ENCODE measurements at regions not wholly inside any gene's neighbourhood (a gene's known extent, or its start where the extent isn't known, plus 50 kb on each side); places are given as distances from the start of the nearest gene placed in this dataset.

GRCh38 chr13:23059173-23059572, 121.6 kb upstream of the SGCG start:
- Histone ChIP-seq H2AFZ (ENCODE audit: low read depth, low read length) (no peak overlapping the region), H3K4me2 (ENCODE audit: insufficient read depth, low read length) (no peak overlapping the region), H3K9ac (replicated peaks; ENCODE audit: extremely low read depth, insufficient read depth, low read length) (no peak overlapping the region), H4K20me1 (replicated peaks; ENCODE audit: control insufficient read depth, extremely low read depth, insufficient read depth, low read length) (no peaks in the 10 kb centered on the region), H3K9me3 (replicated peaks; ENCODE audit: control insufficient read depth, insufficient read depth, low read length) (no peaks in the 10 kb centered on the region), H3K27ac (ENCODE audit: insufficient read depth, low read depth, low read length) (no peak overlapping the region), H3K4me3 (replicated peaks in 1 of 3; ENCODE audit: insufficient read depth in 1 of 3, low read depth in 1 of 3, low read length in 3 of 3) (no peak overlapping the region), H3K27me3 (ENCODE audit: control insufficient read depth in 2 of 2, insufficient read depth in 2 of 2, low read length in 2 of 2) (no peaks in the 10 kb centered on the region), H3K79me2 (ENCODE audit: control insufficient read depth, insufficient read depth, low read length) (no peaks in the 10 kb centered on the region), H3K9me1 (replicated peaks; ENCODE audit: control insufficient read depth, extremely low read depth, insufficient read depth, low read length) (no peaks in the 10 kb centered on the region), H3K4me1 (ENCODE audit: control insufficient read depth, extremely low read depth, insufficient read depth, low read length) (no peaks in the 10 kb centered on the region), H3K36me3 (ENCODE audit: control insufficient read depth in 2 of 2, extremely low read depth in 1 of 2, insufficient read depth in 2 of 2, low read length in 2 of 2) (no peaks in the 10 kb centered on the region)
- no peak for TF ChIP-seq FOS (IDR thresholded peaks at IDR 0.05; ENCODE audit: borderline replicate concordance, insufficient read depth, low read length)
- no peak for TF ChIP-seq GATA2 (IDR thresholded peaks at IDR 0.05; ENCODE audit: insufficient read depth, insufficient read length, low read depth, low read length)
- no peak for TF ChIP-seq POLR2A (IDR thresholded peaks at IDR 0.05; ENCODE audit: low read depth, low read length)
- no peak for TF ChIP-seq MAX (IDR thresholded peaks at IDR 0.05; ENCODE audit: insufficient read depth, insufficient read length)
- no peak for FAIRE-seq
- DNase-seq (ENCODE audit: low read depth, low spot score), result no peak
- ChIA-PET POLR2A (no interaction called here), CTCF (no interaction called here)
- intact Hi-C loops (cut with micrococcal nuclease) (no loop called here), dilution Hi-C loops (cut with MboI; ENCODE audit: extremely low pct_ligation_motif_present, low sequenced_read_pairs) (no loop called here)
- BruUV-seq (replicated peaks), result no TSS peak

- Histone ChIP-seq H3K4me3 (replicated peaks in 1 of 3; ENCODE audit: insufficient read depth in 1 of 3, low read depth in 1 of 3, low read length in 3 of 3) (no peak overlapping the region), H3K4me2 (ENCODE audit: insufficient read depth, low read length) (no peak overlapping the region), H3K36me3 (ENCODE audit: control insufficient read depth in 2 of 2, extremely low read depth in 1 of 2, insufficient read depth in 2 of 2, low read length in 2 of 2) (no peaks in the 10 kb centered on the region), H3K27me3 (ENCODE audit: control insufficient read depth in 2 of 2, insufficient read depth in 2 of 2, low read length in 2 of 2) (no peaks in the 10 kb centered on the region), H3K4me1 (ENCODE audit: control insufficient read depth, extremely low read depth, insufficient read depth, low read length) (no peaks in the 10 kb centered on the region), H2AFZ (ENCODE audit: low read depth, low read length) (no peak overlapping the region), H3K9me1 (replicated peaks; ENCODE audit: control insufficient read depth, extremely low read depth, insufficient read depth, low read length) (no peaks in the 10 kb centered on the region), H3K9ac (replicated peaks; ENCODE audit: extremely low read depth, insufficient read depth, low read length) (no peak overlapping the region), H3K9me3 (replicated peaks; ENCODE audit: control insufficient read depth, insufficient read depth, low read length) (no peaks in the 10 kb centered on the region), H4K20me1 (replicated peaks; ENCODE audit: control insufficient read depth, extremely low read depth, insufficient read depth, low read length) (no peaks in the 10 kb centered on the region), H3K79me2 (ENCODE audit: control insufficient read depth, insufficient read depth, low read length) (no peaks in the 10 kb centered on the region), H3K27ac (ENCODE audit: insufficient read depth, low read depth, low read length) (no peak overlapping the region)
- no peak for DNase-seq (ENCODE audit: low read depth, low spot score)
- no peak for FAIRE-seq
- intact Hi-C loops (cut with micrococcal nuclease) (no loop called here), dilution Hi-C loops (cut with MboI; ENCODE audit: extremely low pct_ligation_motif_present, low sequenced_read_pairs) (no loop called here)
- POLR2A ChIA-PET, result no interaction called here
- BruUV-seq (replicated peaks), result no TSS peak
- CTCF ChIA-PET, result interaction anchor here (1.0 kb wide), 1 partner anchor 73 kb away, joined by 3 read pairs; no protein-coding TSS in a partner anchor
- TF ChIP-seq POLR2A (IDR thresholded peaks at IDR 0.05; ENCODE audit: low read depth, low read length) (no peak), EZH2 (IDR thresholded peaks at IDR 0.05; ENCODE audit: borderline replicate concordance, low read depth, low read length, severe bottlenecking) (no peak), MYC (IDR thresholded peaks at IDR 0.05; ENCODE audit: low read depth, low read length) (no peak), GATA2 (IDR thresholded peaks at IDR 0.05; ENCODE audit: insufficient read depth, insufficient read length, low read depth, low read length) (no peak)
Measured at GRCh38 chr13:23060959-23061358, 119.8 kb upstream of the SGCG start.

Measured in endothelial cell of umbilical vein (primary cell).